IMR-90 (cell line): ENCODE measurements at regions not wholly inside any gene's neighbourhood (a gene's known extent, or its start where the extent isn't known, plus 50 kb on each side); places are given as distances from the start of the nearest gene placed in this dataset.

ENCODE experiments used
- BHLHE40 ChIP-seq: fragments of 150-350 bp; IDR thresholded peaks from 2 replicates; pipeline ENCODE4 v1.6.1; 2016; ENCODE audit warnings: mild to moderate bottlenecking, low read depth, low read length
- CEBPB ChIP-seq: IDR thresholded peaks from 2 replicates; pipeline ENCODE4 v1.6.1; 2012; ENCODE audit warnings: low read depth, low read length, improper control_type of control experiment
- CTCF ChIP-seq: conservative IDR thresholded peaks from 2 replicates; pipeline ENCODE4 v1.5.1; 2012; ENCODE audit warnings: mild to moderate bottlenecking, low read depth, low read length, improper control_type of control experiment
- NFE2L2 ChIP-seq: fragments of 150-350 bp; IDR thresholded peaks from 2 replicates; pipeline ENCODE4 v1.6.1; 2016; ENCODE audit warnings: low read depth, mild to moderate bottlenecking, low read length
- POLR2A ChIP-seq: IDR thresholded peaks from 2 replicates; pipeline ENCODE4 v1.6.1; 2012; ENCODE audit warnings: mild to moderate bottlenecking, low read depth, low read length
- RCOR1 ChIP-seq: IDR thresholded peaks from 2 replicates; pipeline ENCODE4 v1.6.1; 2012; ENCODE audit warnings: mild to moderate bottlenecking, low read length, improper control_type of control experiment; ENCODE audit not compliant: insufficient replicate concordance
- RFX5 ChIP-seq: IDR thresholded peaks from 2 replicates; pipeline ENCODE4 v1.8.0; 2012; ENCODE audit warnings: low read depth, mild to moderate bottlenecking, low read length, moderate library complexity
- USF2 ChIP-seq: fragments of 150-350 bp; IDR thresholded peaks from 2 replicates; pipeline ENCODE4 v1.6.1; 2017; ENCODE audit warnings: mild to moderate bottlenecking, antibody characterized with exemption, low read length, low read depth

GRCh38 chr10:88086187-88086960 lies 222.9 kb downstream of the PTEN start:
- no peak for TF ChIP-seq CTCF
- no peak for TF ChIP-seq NFE2L2
- no peak for TF ChIP-seq CEBPB
- TF ChIP-seq RFX5, result no peak
- no peak for TF ChIP-seq USF2
- no peak for TF ChIP-seq BHLHE40
- TF ChIP-seq POLR2A, result no peak
- no peak for TF ChIP-seq RCOR1
